Frontal cortex (tissue), 3 donors: ENCODE measurements at regions not wholly inside any gene's neighbourhood (a gene's known extent, or its start where the extent isn't known, plus 50 kb on each side); places are given as distances from the start of the nearest gene placed in this dataset.
"Not testable (repeated sequence)": the region's sequence is repeated elsewhere in the genome, so short reads cannot be mapped to it uniquely, and the experiment has no call there.

Source experiments
- DNase-seq, 2 donors: peaks; one replicate each; pipeline ENCODE4 v3.0.0; 2012; ENCODE audit warnings: low spot score in 2 of 2
- FAIRE-seq: peaks from 2 replicates; lab custom pipeline; 2012; peaks lifted over from hg19 to GRCh38; lab: Jason Lieb, UNC
- donor health status: control.
- donor health status: control.
- donor health status: control.

GRCh38 chr11:46188017-46188416 is 66.8 kb upstream of the PHF21A start:
- FAIRE-seq, result no peak

GRCh38 chr11:46183819-46184218 is 62.6 kb upstream of the PHF21A start:
- FAIRE-seq (no peak), DNase-seq (no peak)

More at GRCh38 chr11:46188017-46188416, 66.8 kb upstream of the PHF21A start:
- no peak for DNase-seq

GRCh38 chr11:46181843-46182424 is 60.7 kb upstream of the PHF21A start:
- FAIRE-seq, result no peak
- no peak for DNase-seq

- no peak for DNase-seq
- FAIRE-seq, result no peak
Observed at GRCh38 chr11:46181387-46181786, 60.1 kb upstream of the PHF21A start.

GRCh38 chr11:46180736-46181135 is 59.5 kb upstream of the PHF21A start:
- no peak for FAIRE-seq
- no peak for DNase-seq

GRCh38 chr11:46178513-46178912 is 57.3 kb upstream of the PHF21A start:
- FAIRE-seq (no peak), DNase-seq (no peak)

GRCh38 chr11:46176421-46176820 is 55.2 kb upstream of the PHF21A start:
- DNase-seq, result no peak

GRCh38 chr11:46175401-46176002 is 54.2 kb upstream of the PHF21A start:
- no peak for DNase-seq
- FAIRE-seq, result no peak

More at GRCh38 chr11:46176421-46176820, 55.2 kb upstream of the PHF21A start:
- no peak for FAIRE-seq

- FAIRE-seq, DNase-seq: not testable (repeated sequence)
Observed at GRCh38 chr11:46171693-46172092, 50.4 kb upstream of the PHF21A start.
